Ovary (tissue), 7 donors: ENCODE measurements at regions not wholly inside any gene's neighbourhood (a gene's known extent, or its start where the extent isn't known, plus 50 kb on each side); places are given as distances from the start of the nearest gene placed in this dataset.

Experiments used
- DNase-seq, 5 donors: peaks; one replicate each; pipeline ENCODE4 v3.0.0-alpha.2; 2019 to 2020
- H3K27ac ChIP-seq, 2 donors: fragments of 200-600 bp; one replicate each; pipeline versions ENCODE4 v1.5.1 to v1.8.0; 2019 to 2022
- H3K27me3 ChIP-seq: fragments of 200-600 bp; one replicate; pipeline ENCODE4 v1.8.0; 2022
- H3K36me3 ChIP-seq: fragments of 200-600 bp; sonication (generic); one replicate; pipeline ENCODE4 v1.5.1; 2019
- H3K4me1 ChIP-seq: one replicate; pipeline ENCODE4 v1.8.1; 2013; ENCODE audit warnings: mild to moderate bottlenecking, moderate library complexity; ENCODE audit not compliant: insufficient read depth
- H3K4me3 ChIP-seq: fragments of 200-600 bp; sonication (generic); one replicate; pipeline ENCODE4 v1.5.1; 2017
- H3K9me3 ChIP-seq, 2 donors: fragments of 200-600 bp in 1 of 2; sonication (generic) in 1 of 2; one replicate each; pipeline versions ENCODE4 v1.5.1 to v1.8.1; 2013 to 2019; ENCODE audit warnings: mild to moderate bottlenecking in 1 of 2, moderate library complexity in 1 of 2
- EP300 ChIP-seq: sonication (generic); formaldehyde crosslinking; IDR thresholded peaks from one replicate; pipeline ENCODE4 v1.6.1; 2017; ENCODE audit warnings: antibody characterized with exemption
- POLR2A ChIP-seq: fragments of 450-650 bp; IDR thresholded peaks from one replicate; pipeline ENCODE4 v1.6.1; 2017; ENCODE audit warnings: antibody characterized with exemption, mild to moderate bottlenecking, moderate library complexity
- WGBS, 3 donors: extraction: QIAGEN DNeasy Blood & Tissue Kit in 1 of 3; methylation state at CpG; one replicate each; pipeline versions ENCODE4 v1.1.5 to v1.1.7; 2013 to 2017; 5-methylcytosine and 5-hydroxymethylcytosine counted together
- intact Hi-C, 4 donors: fragments of 100-400 bp; cut with DNase I; formaldehyde crosslinking; loops; one replicate each; pipeline versions ENCODE4 v1.11.0 to v1.15.1; 2022 to 2023
- TF ChIP-seq, protein P1 (sequence below), 3 donors: fragments of 450-650 bp in 2 of 3; fragments of 200-600 bp in 1 of 3; IDR thresholded peaks; one replicate each; pipeline versions ENCODE4 v1.5.1 to v1.8.0; 2016 to 2022; ENCODE audit warnings: antibody characterized with exemption in 3 of 3, mild to moderate bottlenecking in 1 of 3
- donor health status: DM: no; HTN: no; CAD: no; lungs with moderate emphysema.
- donor health status: DM: no; HTN: no; CAD: no.
- donor health status: Bipolar disorder and iron deficiency.
- donor health status: DM: no; HTN: no; CAD: no.
- donor health status: DM: yes; HTN: yes; CAD: no.

DNA sequence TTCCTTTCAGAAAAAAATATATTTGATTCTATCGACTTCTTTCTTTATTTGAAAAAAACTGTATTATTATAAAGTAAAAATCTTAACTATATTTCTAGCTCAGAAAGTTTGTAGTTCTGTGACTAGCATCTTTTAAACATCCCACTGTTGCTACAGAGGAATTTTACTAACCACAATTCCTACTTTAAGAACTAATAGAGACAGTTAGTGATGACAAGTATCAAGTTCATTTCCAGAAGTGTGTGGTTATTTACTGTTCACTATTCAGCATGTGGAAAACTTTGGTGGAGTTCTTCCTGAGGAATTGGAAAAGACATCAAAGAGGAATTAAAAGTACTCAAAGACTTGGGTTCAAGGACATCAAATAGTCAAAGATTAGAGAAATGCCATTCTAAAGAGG lies 524.1 kb upstream of the CBLB start:
- TF ChIP-seq POLR2A (no peak), EP300 (no peak)
- TF ChIP-seq, protein P1, sequence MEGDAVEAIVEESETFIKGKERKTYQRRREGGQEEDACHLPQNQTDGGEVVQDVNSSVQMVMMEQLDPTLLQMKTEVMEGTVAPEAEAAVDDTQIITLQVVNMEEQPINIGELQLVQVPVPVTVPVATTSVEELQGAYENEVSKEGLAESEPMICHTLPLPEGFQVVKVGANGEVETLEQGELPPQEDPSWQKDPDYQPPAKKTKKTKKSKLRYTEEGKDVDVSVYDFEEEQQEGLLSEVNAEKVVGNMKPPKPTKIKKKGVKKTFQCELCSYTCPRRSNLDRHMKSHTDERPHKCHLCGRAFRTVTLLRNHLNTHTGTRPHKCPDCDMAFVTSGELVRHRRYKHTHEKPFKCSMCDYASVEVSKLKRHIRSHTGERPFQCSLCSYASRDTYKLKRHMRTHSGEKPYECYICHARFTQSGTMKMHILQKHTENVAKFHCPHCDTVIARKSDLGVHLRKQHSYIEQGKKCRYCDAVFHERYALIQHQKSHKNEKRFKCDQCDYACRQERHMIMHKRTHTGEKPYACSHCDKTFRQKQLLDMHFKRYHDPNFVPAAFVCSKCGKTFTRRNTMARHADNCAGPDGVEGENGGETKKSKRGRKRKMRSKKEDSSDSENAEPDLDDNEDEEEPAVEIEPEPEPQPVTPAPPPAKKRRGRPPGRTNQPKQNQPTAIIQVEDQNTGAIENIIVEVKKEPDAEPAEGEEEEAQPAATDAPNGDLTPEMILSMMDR (IDR thresholded peaks at IDR 0.05) = no peak
- 88 to 89% (median 89%) methylated on average over 1 of the region's 1 CpG for WGBS, 3 donors
- no peak for DNase-seq

DNA sequence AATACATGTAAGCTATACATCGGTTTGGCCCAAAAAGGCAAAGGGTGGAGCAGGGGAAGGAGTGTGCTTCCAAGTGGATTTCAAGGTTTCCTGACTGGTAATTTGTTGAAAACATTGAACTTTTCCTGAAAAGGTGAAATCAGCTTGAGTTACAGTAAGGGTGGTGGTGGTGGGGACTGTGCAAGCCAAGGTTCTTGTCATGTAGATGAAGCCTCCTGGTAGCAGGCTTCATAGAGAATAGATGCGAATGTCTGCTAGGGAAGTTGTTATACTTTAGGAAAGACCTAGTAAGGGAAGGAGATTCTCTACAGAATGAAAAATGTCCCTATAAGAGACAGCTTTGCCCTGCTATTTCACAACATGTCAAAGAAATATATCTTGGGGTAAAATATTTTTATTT lies 528.2 kb upstream of the CBLB start:
- intact Hi-C loops = no loop called here
- TF ChIP-seq POLR2A = no peak
- TF ChIP-seq, protein P1 (IDR thresholded peaks at IDR 0.05) = no peak
- no peak for TF ChIP-seq EP300
- Histone ChIP-seq H3K9me3 (no peaks in the 10 kb centered on the region), H3K36me3 (no peaks in the 10 kb centered on the region), H3K4me1 (no peaks in the 10 kb centered on the region), H3K27me3 (no peaks in the 10 kb centered on the region), H3K4me3 (no peak overlapping the region), H3K27ac (no peak overlapping the region)
- 89 to 94% (median 93%) methylated on average over 2 of the region's 2 CpGs for WGBS, 3 donors
- DNase-seq = no peak

More for the DNA sequence above, 524.1 kb upstream of the CBLB start:
- intact Hi-C loops = no loop called here
- Histone ChIP-seq H3K9me3 (no peaks in the 10 kb centered on the region), H3K4me1 (no peaks in the 10 kb centered on the region), H3K4me3 (no peak overlapping the region), H3K27me3 (no peaks in the 10 kb centered on the region), H3K36me3 (no peaks in the 10 kb centered on the region), H3K27ac (no peak overlapping the region)

DNA sequence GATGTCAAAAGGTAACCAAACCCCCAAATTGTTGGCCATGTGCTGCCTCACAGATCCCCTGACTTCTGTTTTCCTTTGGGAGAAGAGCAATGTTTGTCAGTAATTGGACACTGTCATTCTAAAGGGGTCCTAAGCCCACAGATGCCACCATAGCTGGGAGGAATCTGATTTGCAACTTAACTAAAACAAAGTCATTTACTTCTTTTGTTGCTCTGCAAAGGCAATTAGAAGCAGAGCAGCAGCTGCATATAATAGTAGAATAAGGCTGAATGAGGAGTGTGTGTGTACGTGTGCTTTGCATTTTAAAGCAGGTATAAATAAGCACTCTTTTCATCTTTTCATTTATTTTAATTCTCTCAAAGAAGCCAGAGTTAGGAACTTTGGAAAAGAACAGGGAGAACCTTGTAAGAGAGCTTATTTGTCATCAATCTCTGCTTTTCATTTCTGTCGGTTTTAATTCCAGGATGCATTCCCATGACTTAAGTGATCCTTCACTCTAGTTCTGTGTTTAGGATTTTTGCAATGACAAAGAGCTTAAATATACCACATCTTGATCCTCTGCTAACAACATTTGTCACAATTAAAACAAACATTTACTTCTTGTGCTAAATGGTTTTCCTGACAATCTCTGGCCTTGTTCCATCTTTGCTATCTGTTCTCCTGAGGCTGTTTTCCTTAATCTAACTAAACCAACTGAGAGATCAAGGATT lies 530.2 kb upstream of the CBLB start:
- no peak for DNase-seq
- no peak overlapping the region for H3K27ac ChIP-seq
- no peaks in the 10 kb centered on the region for H3K4me1 ChIP-seq
- no peaks in the 10 kb centered on the region for H3K27me3 ChIP-seq
- TF ChIP-seq EP300 (no peak), POLR2A (no peak)
- TF ChIP-seq, protein P1 (IDR thresholded peaks at IDR 0.05) = no peak
- H3K36me3 ChIP-seq = no peaks in the 10 kb centered on the region
- H3K9me3 ChIP-seq = no peaks in the 10 kb centered on the region
- 62 to 68% (median 65%) methylated on average over 2 of the region's 2 CpGs for WGBS, 3 donors
- H3K4me3 ChIP-seq = no peak overlapping the region
- intact Hi-C loops = no loop called here

DNA sequence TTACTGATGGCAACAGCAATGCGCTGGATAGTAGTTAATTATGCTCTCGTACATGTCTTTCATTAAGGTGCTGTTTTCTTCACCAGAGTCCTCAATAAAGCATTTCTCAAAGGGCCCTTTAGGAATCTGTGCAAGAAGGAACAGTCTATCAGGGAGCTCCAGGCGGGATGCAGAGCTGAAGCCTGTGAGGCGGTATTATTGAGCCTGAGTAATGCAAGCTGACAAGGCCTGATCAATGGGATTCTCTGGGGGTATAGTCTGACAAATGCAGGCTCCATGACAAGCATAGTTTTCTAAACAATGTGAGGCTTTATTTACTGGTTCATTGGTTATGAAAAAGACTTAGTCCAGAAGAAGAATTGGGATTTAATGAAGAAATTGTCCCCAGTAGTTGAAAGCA lies 530.9 kb upstream of the CBLB start:
- Histone ChIP-seq H3K36me3 (no peaks in the 10 kb centered on the region), H3K9me3 (no peaks in the 10 kb centered on the region), H3K27ac (no peak overlapping the region), H3K27me3 (no peaks in the 10 kb centered on the region), H3K4me3 (no peak overlapping the region), H3K4me1 (no peaks in the 10 kb centered on the region)
- 97 to 99% (median 98%) methylated on average over 4 of the region's 4 CpGs for WGBS, 3 donors
- DNase-seq = no peak
- intact Hi-C loops = no loop called here
- TF ChIP-seq POLR2A = no peak
- TF ChIP-seq, protein P1 (IDR thresholded peaks at IDR 0.05) = no peak
- TF ChIP-seq EP300 = no peak
